Uterus (tissue), 3 donors: ENCODE measurements at regions not wholly inside any gene's neighbourhood (a gene's known extent, or its start where the extent isn't known, plus 50 kb on each side); places are given as distances from the start of the nearest gene placed in this dataset.

Source experiments
- DNase-seq, 2 donors: peaks; one replicate each; pipeline ENCODE4 v3.0.0-alpha.2; 2019 to 2020
- H3K27ac ChIP-seq, 2 donors: fragments of 200-600 bp; sonication (generic); 1 replicate in 1 of 2; 2 replicates in 1 of 2; pipeline ENCODE4 v1.5.1; 2016 to 2018
- H3K27me3 ChIP-seq, 2 donors: fragments of 200-600 bp; sonication (generic); one replicate each; pipeline ENCODE4 v1.5.1; 2018 to 2019; ENCODE audit warnings: control low read depth in 1 of 2
- H3K36me3 ChIP-seq, 2 donors: fragments of 200-600 bp; sonication (generic); one replicate each; pipeline ENCODE4 v1.5.1; 2019; ENCODE audit warnings: control low read depth in 1 of 2
- H3K4me1 ChIP-seq, 2 donors: fragments of 200-600 bp; sonication (generic); one replicate each; pipeline ENCODE4 v1.5.1; 2018 to 2019; ENCODE audit warnings: control low read depth in 1 of 2
- H3K4me3 ChIP-seq, 2 donors: fragments of 200-600 bp; sonication (generic); 1 replicate in 1 of 2; 2 replicates in 1 of 2; pipeline ENCODE4 v1.5.1; 2018 to 2019; ENCODE audit warnings: mild to moderate bottlenecking in 1 of 2
- H3K9me3 ChIP-seq, 2 donors: fragments of 200-600 bp; sonication (generic); one replicate each; pipeline ENCODE4 v1.5.1; 2019; ENCODE audit warnings: control low read depth in 1 of 2
- POLR2A ChIP-seq, 2 donors: fragments of 450-650 bp; IDR thresholded peaks; one replicate each; pipeline ENCODE4 v1.6.1; 2016; ENCODE audit warnings: antibody characterized with exemption in 2 of 2, mild to moderate bottlenecking in 1 of 2, moderate library complexity in 1 of 2
- intact Hi-C: fragments of 100-400 bp; cut with DNase I; formaldehyde crosslinking; loops from one replicate; pipeline ENCODE4 v1.15.1; 2023; ENCODE audit warnings: low total_unique reads
- TF ChIP-seq, protein P1 (sequence below), 4 experiments: fragments of 200-600 bp in 2 of 4; fragments of 450-650 bp in 2 of 4; sonication (generic) in 2 of 4; IDR thresholded peaks; one replicate each; pipeline ENCODE4 v1.5.1; 2016 to 2019; ENCODE audit warnings: antibody characterized with exemption in 4 of 4, mild to moderate bottlenecking in 2 of 4, moderate library complexity in 1 of 4
- donor health status: DM: yes; HTN: yes; CAD: no.

GRCh38 chr3:132241776-132242514 lies 75.3 kb upstream of the ACP3 start:
- Histone ChIP-seq H3K9me3 (no peaks in the 10 kb centered on the region), H3K36me3 (no peaks in the 10 kb centered on the region), H3K27ac (no peak overlapping the region), H3K27me3 (no peaks in the 10 kb centered on the region), H3K4me1 (no peaks in the 10 kb centered on the region), H3K4me3 (no peak overlapping the region)
- intact Hi-C loops = no loop called here
- TF ChIP-seq POLR2A (IDR thresholded peaks at IDR 0.05) = no peak
- TF ChIP-seq, protein P1, sequence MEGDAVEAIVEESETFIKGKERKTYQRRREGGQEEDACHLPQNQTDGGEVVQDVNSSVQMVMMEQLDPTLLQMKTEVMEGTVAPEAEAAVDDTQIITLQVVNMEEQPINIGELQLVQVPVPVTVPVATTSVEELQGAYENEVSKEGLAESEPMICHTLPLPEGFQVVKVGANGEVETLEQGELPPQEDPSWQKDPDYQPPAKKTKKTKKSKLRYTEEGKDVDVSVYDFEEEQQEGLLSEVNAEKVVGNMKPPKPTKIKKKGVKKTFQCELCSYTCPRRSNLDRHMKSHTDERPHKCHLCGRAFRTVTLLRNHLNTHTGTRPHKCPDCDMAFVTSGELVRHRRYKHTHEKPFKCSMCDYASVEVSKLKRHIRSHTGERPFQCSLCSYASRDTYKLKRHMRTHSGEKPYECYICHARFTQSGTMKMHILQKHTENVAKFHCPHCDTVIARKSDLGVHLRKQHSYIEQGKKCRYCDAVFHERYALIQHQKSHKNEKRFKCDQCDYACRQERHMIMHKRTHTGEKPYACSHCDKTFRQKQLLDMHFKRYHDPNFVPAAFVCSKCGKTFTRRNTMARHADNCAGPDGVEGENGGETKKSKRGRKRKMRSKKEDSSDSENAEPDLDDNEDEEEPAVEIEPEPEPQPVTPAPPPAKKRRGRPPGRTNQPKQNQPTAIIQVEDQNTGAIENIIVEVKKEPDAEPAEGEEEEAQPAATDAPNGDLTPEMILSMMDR (IDR thresholded peaks at IDR 0.05) = no peak
- DNase-seq = no peak

- TF ChIP-seq, protein P1 (IDR thresholded peaks at IDR 0.05) = no peak
- no peak for TF ChIP-seq POLR2A (IDR thresholded peaks at IDR 0.05)
- H3K27ac ChIP-seq = no peak overlapping the region
- DNase-seq = no peak
- H3K36me3 ChIP-seq = no peaks in the 10 kb centered on the region
- no peaks in the 10 kb centered on the region for H3K27me3 ChIP-seq
- H3K9me3 ChIP-seq = no peaks in the 10 kb centered on the region
- intact Hi-C loops = no loop called here
- H3K4me3 ChIP-seq = no peak overlapping the region
- no peaks in the 10 kb centered on the region for H3K4me1 ChIP-seq
These were observed 74.4 kb upstream of the ACP3 start for GRCh38 chr3:132242790-132243189.

DNA sequence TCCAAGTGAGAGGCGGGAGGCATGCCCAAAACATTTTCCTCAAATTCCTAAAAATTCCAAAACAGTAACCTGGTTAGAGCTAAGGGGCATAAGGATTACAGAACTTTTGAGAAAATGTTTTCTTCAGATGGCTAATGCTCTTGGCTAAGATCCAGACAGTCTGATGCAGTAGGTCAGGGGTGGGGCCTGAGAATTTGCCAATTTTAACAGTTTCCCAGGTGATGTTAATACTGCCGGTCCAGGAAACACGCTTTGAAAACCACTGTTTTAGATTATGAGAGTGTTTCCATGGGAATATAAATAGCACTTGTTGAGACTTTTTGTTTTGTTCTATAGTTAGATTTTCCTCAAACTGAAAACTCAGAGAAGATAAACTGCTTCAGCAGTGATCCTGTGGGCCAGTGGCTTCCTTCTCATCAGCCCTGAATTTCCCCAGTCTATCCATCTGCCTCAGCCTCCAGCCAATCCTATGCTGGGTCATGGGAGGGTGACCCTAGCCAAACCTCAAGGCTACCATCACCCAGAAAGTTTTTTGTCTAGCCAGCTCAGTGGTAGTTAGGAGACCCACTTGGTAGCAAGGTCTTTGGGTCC lies 71.6 kb upstream of the ACP3 start:
- no peak for DNase-seq
- Histone ChIP-seq H3K27me3 (no peaks in the 10 kb centered on the region), H3K36me3 (no peaks in the 10 kb centered on the region), H3K4me1 (no peaks in the 10 kb centered on the region), H3K4me3 (no peak overlapping the region), H3K27ac (no peak overlapping the region), H3K9me3 (no peaks in the 10 kb centered on the region)
- intact Hi-C loops = no loop called here
- no peak for TF ChIP-seq POLR2A (IDR thresholded peaks at IDR 0.05)
- TF ChIP-seq, protein P1 (IDR thresholded peaks at IDR 0.05) = no peak

- no peak for DNase-seq
- no peak overlapping the region for H3K4me3 ChIP-seq
- TF ChIP-seq POLR2A (IDR thresholded peaks at IDR 0.05) = no peak
- TF ChIP-seq, protein P1 (IDR thresholded peaks at IDR 0.05) = no peak
- no peaks in the 10 kb centered on the region for H3K4me1 ChIP-seq
- H3K36me3 ChIP-seq = no peaks in the 10 kb centered on the region
- intact Hi-C loops = no loop called here
- no peak overlapping the region for H3K27ac ChIP-seq
- no peaks in the 10 kb centered on the region for H3K9me3 ChIP-seq
- no peaks in the 10 kb centered on the region for H3K27me3 ChIP-seq
These were observed 71.0 kb upstream of the ACP3 start for GRCh38 chr3:132246212-132246611.

GRCh38 chr3:132247211-132247610 lies 70.0 kb upstream of the ACP3 start:
- Histone ChIP-seq H3K27me3 (no peaks in the 10 kb centered on the region), H3K27ac (no peak overlapping the region), H3K4me3 (no peak overlapping the region), H3K9me3 (no peaks in the 10 kb centered on the region), H3K4me1 (no peaks in the 10 kb centered on the region), H3K36me3 (no peaks in the 10 kb centered on the region)
- DNase-seq = no peak
- TF ChIP-seq, protein P1 (IDR thresholded peaks at IDR 0.05) = no peak
- TF ChIP-seq POLR2A (IDR thresholded peaks at IDR 0.05) = no peak
- intact Hi-C loops = no loop called here
